ENCODE measurements at regions not wholly inside any gene's neighbourhood (a gene's known extent, or its start where the extent isn't known, plus 50 kb on each side); places are given as distances from the start of the nearest gene placed in this dataset.

- H2BK12ac ChIP-seq (ENCODE audit: insufficient read length, low read depth, low read length): no peak overlapping the region
- DNase-seq: no peak
- H3K18ac ChIP-seq (ENCODE audit: insufficient read length, low read depth, low read length): no peak overlapping the region
- peaks cover 3% of the 10 kb centered on the region; the same call in 1 of the 2 replicates for H3K4me1 ChIP-seq (ENCODE audit: insufficient read depth, low read length)
- H3K4me3 Mint-ChIP-seq: no peak overlapping the region
- H3K4me2 ChIP-seq (ENCODE audit: insufficient read depth, insufficient read length, low read length): no peak overlapping the region
- no peak overlapping the region for H3K9ac ChIP-seq (ENCODE audit: extremely low read depth, insufficient read length, low read length)
- no peak overlapping the region for H2AK5ac ChIP-seq (ENCODE audit: insufficient read length, low read length)
- H2BK120ac ChIP-seq (ENCODE audit: low read depth, low read length, poor library complexity, severe bottlenecking): no peak overlapping the region
- H3T11ph ChIP-seq (ENCODE audit: low read length): no peak overlapping the region
- no peak overlapping the region for H3K14ac ChIP-seq (ENCODE audit: insufficient read depth, low read length)
- H3K27ac ChIP-seq (ENCODE audit: insufficient read length, low read depth, low read length): no peak overlapping the region
- no peaks in the 10 kb centered on the region; the same call in 1 of the 2 replicates for H3K27me3 ChIP-seq (ENCODE audit: insufficient read depth, low read length)
- H3K56ac ChIP-seq (ENCODE audit: insufficient read length, low read depth, low read length): no peak overlapping the region
- H3K27ac Mint-ChIP-seq: no peak overlapping the region
- no peaks in the 10 kb centered on the region for H3K79me2 ChIP-seq (ENCODE audit: insufficient read depth, low read length)
- H2BK20ac ChIP-seq (ENCODE audit: low read depth, low read length, poor library complexity, severe bottlenecking): no peak overlapping the region
- H3K4ac ChIP-seq (ENCODE audit: low read depth, low read length): no peak overlapping the region
- no CpG with 5 or more reads among the region's 5 CpGs for WGBS (ENCODE audit: extremely low coverage, insufficient read length, low lambda C conversion rate)
- no peak for TF ChIP-seq CTCF (conservative IDR thresholded peaks at IDR 0.05)
- H4K8ac ChIP-seq (replicated peaks; ENCODE audit: insufficient read length, low read depth, low read length): no peak overlapping the region
- H3K9me3 ChIP-seq (ENCODE audit: control insufficient read depth, low read depth, low read length): no peaks in the 10 kb centered on the region
- H3K23me2 ChIP-seq (ENCODE audit: insufficient read length, low read depth, low read length, poor library complexity, severe bottlenecking): no peaks in the 10 kb centered on the region
- H3K27me3 Mint-ChIP-seq (ENCODE audit: low read depth): no peaks in the 10 kb centered on the region
- no peaks in the 10 kb centered on the region for H3K9me3 Mint-ChIP-seq
- H2BK15ac ChIP-seq (ENCODE audit: low read depth, low read length): no peak overlapping the region
- H4K5ac ChIP-seq (ENCODE audit: insufficient read length, low read depth, low read length): no peak overlapping the region
- H2AFZ ChIP-seq (ENCODE audit: low read length): no peak overlapping the region
- H4K20me1 ChIP-seq (ENCODE audit: control insufficient read depth, insufficient read depth, insufficient read length): no peaks in the 10 kb centered on the region
- peaks cover 17 to 21% of the 10 kb centered on the region in 2 experiments for H3K4me1 Mint-ChIP-seq
- no peaks in the 10 kb centered on the region for H3K36me3 Mint-ChIP-seq (ENCODE audit: insufficient read depth in 1 of 3, low read depth in 3 of 3)
- H2BK5ac ChIP-seq (ENCODE audit: insufficient read length, low read length): no peak overlapping the region
- no peak overlapping the region for H3K23ac ChIP-seq (ENCODE audit: insufficient read length, low read depth, low read length)
- no peak overlapping the region for H4K91ac ChIP-seq (ENCODE audit: insufficient read length, low read depth, low read length)
- no peaks in the 10 kb centered on the region for H3K79me1 ChIP-seq (ENCODE audit: insufficient read depth, low read depth, low read length, poor library complexity, severe bottlenecking)
These were observed 406.8 kb downstream of the PCDH7 start for GRCh38 chr4:31126881-31127398.

All from H9 (cell line).